Naive thymus-derived CD4-positive, alpha-beta T cell (primary cell): ENCODE measurements at regions not wholly inside any gene's neighbourhood (a gene's known extent, or its start where the extent isn't known, plus 50 kb on each side); places are given as distances from the start of the nearest gene placed in this dataset.

Experiments
- ATAC-seq: fragments of 150-1000 bp; cut with Tn5 transposase; 2 replicates; pipeline ENCODE4 v1.10.0; 2021; ENCODE audit warnings: mild to moderate bottlenecking, moderate library complexity
- CTCF ChIA-PET: fragments of 350-600 bp; sonication (Branson Sonifier 250); formaldehyde crosslinking; loops from one replicate; lab custom pipeline; 2021; ENCODE audit warnings: antibody characterized with exemption; lab: Charles Lee
- POLR2A ChIA-PET: fragments of 350-600 bp; sonication (Branson Sonifier 250); formaldehyde crosslinking; loops from one replicate; lab custom pipeline; 2021; ENCODE audit warnings: antibody characterized with exemption, inconsistent platforms; lab: Charles Lee
- DNase-seq, 9 donors: peaks; one replicate each; pipeline versions ENCODE4 v3.0.0 to v3.0.0-alpha.2; 2020 to 2022; ENCODE audit warnings: mixed read lengths in 1 of 9
- H3K27ac ChIP-seq: one replicate; pipeline ENCODE4 v1.7.0; 2013; ENCODE audit warnings: mild to moderate bottlenecking, low read depth, low read length, moderate library complexity
- H3K27me3 ChIP-seq, 2 donors: one replicate each; pipeline ENCODE4 v1.7.0; 2013; ENCODE audit warnings: low read length in 2 of 2, mild to moderate bottlenecking in 2 of 2, moderate library complexity in 2 of 2; ENCODE audit not compliant: control insufficient read depth in 2 of 2, insufficient read depth in 2 of 2
- H3K36me3 ChIP-seq, 3 experiments: 1 replicate in 2 of 3; 2 replicates in 1 of 3; pipeline ENCODE4 v1.7.0; 2013; ENCODE audit warnings: low read length in 3 of 3, mild to moderate bottlenecking in 3 of 3, moderate library complexity in 1 of 3; ENCODE audit not compliant: insufficient read depth in 3 of 3, control insufficient read depth in 2 of 3
- H3K4me1 ChIP-seq, 2 donors: one replicate each; pipeline ENCODE4 v1.7.0; 2013; ENCODE audit warnings: low read length in 2 of 2, mild to moderate bottlenecking in 2 of 2, moderate library complexity in 1 of 2; ENCODE audit not compliant: control insufficient read depth in 2 of 2, insufficient read depth in 2 of 2
- H3K4me3 ChIP-seq: 2 replicates; pipeline ENCODE4 v1.7.0; 2013; ENCODE audit warnings: mild to moderate bottlenecking, low read length
- H3K9me3 ChIP-seq, 3 experiments: 1 replicate in 2 of 3; 2 replicates in 1 of 3; pipeline ENCODE4 v1.7.0; 2013; ENCODE audit warnings: low read length in 3 of 3; ENCODE audit not compliant: control insufficient read depth in 2 of 3
- H3K27ac Mint-ChIP-seq, 9 donors: one replicate each; pipeline ENCODE4 v1.8.0; 2020 to 2022; ENCODE audit warnings: mixed read lengths in 9 of 9, mild to moderate bottlenecking in 8 of 9, moderate library complexity in 5 of 9, inconsistent platforms in 2 of 9
- H3K27me3 Mint-ChIP-seq, 5 donors: one replicate each; pipeline ENCODE4 v1.8.0; 2021 to 2022; ENCODE audit warnings: mixed read lengths in 5 of 5, mild to moderate bottlenecking in 1 of 5
- H3K36me3 Mint-ChIP-seq, 5 donors: one replicate each; pipeline ENCODE4 v1.8.0; 2020 to 2022; ENCODE audit warnings: mixed read lengths in 5 of 5, mild to moderate bottlenecking in 3 of 5, inconsistent platforms in 1 of 5
- H3K4me1 Mint-ChIP-seq, 7 donors: one replicate each; pipeline ENCODE4 v1.8.0; 2020 to 2022; ENCODE audit warnings: mixed read lengths in 7 of 7, mild to moderate bottlenecking in 3 of 7, inconsistent platforms in 1 of 7
- H3K4me3 Mint-ChIP-seq, 10 donors: one replicate each; pipeline ENCODE4 v1.8.0; 2020 to 2022; ENCODE audit warnings: mild to moderate bottlenecking in 10 of 10, mixed read lengths in 10 of 10, moderate library complexity in 6 of 10, inconsistent platforms in 2 of 10
- H3K9me3 Mint-ChIP-seq, 11 donors: one replicate each; pipeline ENCODE4 v1.8.0; 2020 to 2022; ENCODE audit warnings: mixed read lengths in 11 of 11, mild to moderate bottlenecking in 4 of 11, inconsistent platforms in 1 of 11, moderate library complexity in 1 of 11
- intact Hi-C, 2 donors: fragments of 100-400 bp; cut with micrococcal nuclease; formaldehyde crosslinking; loops; one replicate each; pipeline ENCODE4 v1.15.1; 2023

- Mint-ChIP-seq H3K27me3 (peaks cover 0 to 32% (median 5%) of the 10 kb centered on the region in 5 donors), H3K4me3 (no peak overlapping the region), H3K9me3 (no peaks in the 10 kb centered on the region), H3K36me3 (no peaks in the 10 kb centered on the region), H3K4me1 (peaks cover 0 to 2% (median 0%) of the 10 kb centered on the region in 7 donors), H3K27ac (no peak overlapping the region)
- Histone ChIP-seq H3K4me3 (no peak overlapping the region), H3K9me3 (no peaks in the 10 kb centered on the region), H3K27me3 (no peaks in the 10 kb centered on the region), H3K27ac (no peak overlapping the region), H3K36me3 (no peaks in the 10 kb centered on the region), H3K4me1 (no peaks in the 10 kb centered on the region)
- CTCF ChIA-PET: no interaction called here
- no peak for ATAC-seq
- no peak for DNase-seq
- POLR2A ChIA-PET: no interaction called here
- intact Hi-C loops: no loop called here
Measured at GRCh38 chr12:132384916-132385774, 55.8 kb upstream of the GALNT9 start.

- intact Hi-C loops: no loop called here
- POLR2A ChIA-PET: no interaction called here
- Mint-ChIP-seq H3K4me3 (no peak overlapping the region), H3K27ac (no peak overlapping the region), H3K9me3 (peaks cover 0 to 2% (median 0%) of the 10 kb centered on the region in 11 donors), H3K4me1 (peaks cover 0 to 9% (median 0%) of the 10 kb centered on the region in 7 donors), H3K36me3 (no peaks in the 10 kb centered on the region), H3K27me3 (peaks cover 12 to 27% (median 21%) of the 10 kb centered on the region in 5 donors)
- Histone ChIP-seq H3K36me3 (no peaks in the 10 kb centered on the region), H3K4me3 (no peak overlapping the region), H3K27ac (no peak overlapping the region), H3K27me3 (peaks cover 0 to under 1% of the 10 kb centered on the region in 2 donors), H3K4me1 (no peaks in the 10 kb centered on the region), H3K9me3 (no peaks in the 10 kb centered on the region)
- ATAC-seq (no peak), DNase-seq (no peak)
- CTCF ChIA-PET: interaction anchor here (1.0 kb wide), 1 partner anchor 235 kb away, joined by 3 read pairs; no protein-coding TSS in a partner anchor
Measured at GRCh38 chr12:132380641-132381040, 51.3 kb upstream of the GALNT9 start.

- ChIA-PET CTCF (interaction anchor here (0.6 kb wide), 1 partner anchor 199 kb away, joined by 3 read pairs; no protein-coding TSS in a partner anchor), POLR2A (no interaction called here)
- ATAC-seq (no peak), DNase-seq (no peak)
- H3K4me3 Mint-ChIP-seq: no peak overlapping the region
- peaks cover 0 to 9% (median 0%) of the 10 kb centered on the region in 7 donors for H3K4me1 Mint-ChIP-seq
- intact Hi-C loops: no loop called here
- peaks cover 12 to 29% (median 22%) of the 10 kb centered on the region in 5 donors for H3K27me3 Mint-ChIP-seq
- Histone ChIP-seq H3K27ac (no peak overlapping the region), H3K4me1 (no peaks in the 10 kb centered on the region), H3K9me3 (no peaks in the 10 kb centered on the region), H3K4me3 (no peak overlapping the region), H3K36me3 (no peaks in the 10 kb centered on the region), H3K27me3 (peaks cover 0 to 4% of the 10 kb centered on the region in 2 donors)
- peaks cover 0 to 2% (median 0%) of the 10 kb centered on the region in 11 donors for H3K9me3 Mint-ChIP-seq
- no peaks in the 10 kb centered on the region for H3K36me3 Mint-ChIP-seq
- no peak overlapping the region for H3K27ac Mint-ChIP-seq
Measured at GRCh38 chr12:132379996-132380395, 50.6 kb upstream of the GALNT9 start.

- H3K4me3 Mint-ChIP-seq: no peak overlapping the region
- H3K4me1 Mint-ChIP-seq: peaks cover 0 to 9% (median 0%) of the 10 kb centered on the region in 7 donors
- Histone ChIP-seq H3K27ac (no peak overlapping the region), H3K4me1 (no peaks in the 10 kb centered on the region), H3K27me3 (peaks cover 0 to 5% of the 10 kb centered on the region in 2 donors), H3K9me3 (no peaks in the 10 kb centered on the region), H3K4me3 (no peak overlapping the region), H3K36me3 (no peaks in the 10 kb centered on the region)
- DNase-seq (no peak), ATAC-seq (no peak)
- H3K27ac Mint-ChIP-seq: no peak overlapping the region
- CTCF ChIA-PET: interaction anchor here (0.9 kb wide), 1 partner anchor 147 kb away, joined by 3 read pairs; no protein-coding TSS in a partner anchor
- H3K9me3 Mint-ChIP-seq: peaks cover 0 to 2% (median 0%) of the 10 kb centered on the region in 11 donors
- peaks cover 12 to 33% (median 26%) of the 10 kb centered on the region in 5 donors for H3K27me3 Mint-ChIP-seq
- POLR2A ChIA-PET: no interaction called here
- no peaks in the 10 kb centered on the region for H3K36me3 Mint-ChIP-seq
- intact Hi-C loops: no loop called here
Measured at GRCh38 chr12:132379576-132379975, 50.2 kb upstream of the GALNT9 start.
